DOHH2 (cell line): ENCODE measurements at regions not wholly inside any gene's neighbourhood (a gene's known extent, or its start where the extent isn't known, plus 50 kb on each side); places are given as distances from the start of the nearest gene placed in this dataset.

Experiments used
- CTCF ChIP-seq: fragments of 200-600 bp; sonication (generic); IDR thresholded peaks from one replicate; pipeline ENCODE4 v1.5.1; 2014; ENCODE audit warnings: antibody characterized with exemption, mild to moderate bottlenecking, low read depth, low read length; ENCODE audit not compliant: poor library complexity, severe bottlenecking
- EZH2phosphoT487 ChIP-seq: fragments of 200-600 bp; sonication (generic); IDR thresholded peaks from 2 replicates; pipeline ENCODE4 v1.6.1; 2017; ENCODE audit warnings: borderline replicate concordance, mild to moderate bottlenecking, antibody characterized with exemption, low read length, moderate library complexity, mixed read lengths

- TF ChIP-seq CTCF: no peak
- TF ChIP-seq EZH2phosphoT487: no peak
These were observed 58.3 kb upstream of the RAP1GDS1 start for GRCh38 chr4:98202907-98203306.
